Cardiac fibroblast (primary cell): ENCODE measurements at regions not wholly inside any gene's neighbourhood (a gene's known extent, or its start where the extent isn't known, plus 50 kb on each side); places are given as distances from the start of the nearest gene placed in this dataset.

ENCODE experiments used
- DNase-seq, 2 donors: peaks; one replicate each; pipeline versions ENCODE4 v3.0.0 to v3.0.0-alpha.2; 2010; ENCODE audit warnings: low read depth in 2 of 2
- H3K4me3 ChIP-seq, 2 donors: replicated peaks in 1 of 2; 1 replicate in 1 of 2; 2 replicates in 1 of 2; pipeline ENCODE4 v1.5.1; 2011; ENCODE audit warnings: low read depth in 2 of 2, low read length in 2 of 2, mild to moderate bottlenecking in 2 of 2, moderate library complexity in 1 of 2
- TF ChIP-seq, protein P1 (sequence below): IDR thresholded peaks from one replicate; pipeline ENCODE4 v1.5.1; 2011; ENCODE audit warnings: low read depth, mild to moderate bottlenecking, low read length, inconsistent platforms

DNA sequence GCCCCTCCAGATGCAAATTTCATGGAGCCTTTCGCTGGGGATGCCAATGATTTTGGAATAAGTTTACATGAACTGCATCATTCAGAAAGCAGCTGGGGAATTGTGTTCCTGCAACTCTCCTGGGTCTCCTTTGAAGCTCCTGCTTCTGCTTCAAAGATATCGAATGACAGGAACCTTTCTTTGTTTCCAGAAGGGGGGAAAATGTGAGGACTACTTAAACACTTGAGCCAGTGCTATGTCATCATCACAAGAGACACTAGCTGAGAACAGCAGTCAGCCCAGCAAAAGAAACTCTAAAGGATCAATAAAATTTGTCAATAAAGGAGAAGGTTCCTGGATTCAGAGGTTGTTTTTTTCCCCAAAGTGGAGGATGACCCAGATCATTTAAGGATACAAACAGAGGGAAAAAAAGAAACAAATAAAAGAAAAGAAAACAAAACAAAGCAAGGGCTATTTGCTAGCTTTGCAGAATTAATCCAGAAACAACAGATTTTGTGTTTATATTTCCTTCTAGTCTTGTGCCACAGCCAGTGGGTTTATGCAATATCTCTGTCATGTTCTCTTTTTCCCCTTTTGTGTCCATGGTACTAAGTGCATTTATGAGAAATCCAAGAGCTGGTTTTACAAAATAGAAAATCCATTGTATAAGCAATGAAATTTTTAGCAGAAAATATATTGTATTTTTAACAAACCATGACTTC is 463.7 kb downstream of the CDH2 start:
- no peak overlapping the region for H3K4me3 ChIP-seq
- TF ChIP-seq, protein P1, sequence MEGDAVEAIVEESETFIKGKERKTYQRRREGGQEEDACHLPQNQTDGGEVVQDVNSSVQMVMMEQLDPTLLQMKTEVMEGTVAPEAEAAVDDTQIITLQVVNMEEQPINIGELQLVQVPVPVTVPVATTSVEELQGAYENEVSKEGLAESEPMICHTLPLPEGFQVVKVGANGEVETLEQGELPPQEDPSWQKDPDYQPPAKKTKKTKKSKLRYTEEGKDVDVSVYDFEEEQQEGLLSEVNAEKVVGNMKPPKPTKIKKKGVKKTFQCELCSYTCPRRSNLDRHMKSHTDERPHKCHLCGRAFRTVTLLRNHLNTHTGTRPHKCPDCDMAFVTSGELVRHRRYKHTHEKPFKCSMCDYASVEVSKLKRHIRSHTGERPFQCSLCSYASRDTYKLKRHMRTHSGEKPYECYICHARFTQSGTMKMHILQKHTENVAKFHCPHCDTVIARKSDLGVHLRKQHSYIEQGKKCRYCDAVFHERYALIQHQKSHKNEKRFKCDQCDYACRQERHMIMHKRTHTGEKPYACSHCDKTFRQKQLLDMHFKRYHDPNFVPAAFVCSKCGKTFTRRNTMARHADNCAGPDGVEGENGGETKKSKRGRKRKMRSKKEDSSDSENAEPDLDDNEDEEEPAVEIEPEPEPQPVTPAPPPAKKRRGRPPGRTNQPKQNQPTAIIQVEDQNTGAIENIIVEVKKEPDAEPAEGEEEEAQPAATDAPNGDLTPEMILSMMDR, result no peak
- DNase-seq, result peak in 1 of 2 donors; percentile 62

DNA sequence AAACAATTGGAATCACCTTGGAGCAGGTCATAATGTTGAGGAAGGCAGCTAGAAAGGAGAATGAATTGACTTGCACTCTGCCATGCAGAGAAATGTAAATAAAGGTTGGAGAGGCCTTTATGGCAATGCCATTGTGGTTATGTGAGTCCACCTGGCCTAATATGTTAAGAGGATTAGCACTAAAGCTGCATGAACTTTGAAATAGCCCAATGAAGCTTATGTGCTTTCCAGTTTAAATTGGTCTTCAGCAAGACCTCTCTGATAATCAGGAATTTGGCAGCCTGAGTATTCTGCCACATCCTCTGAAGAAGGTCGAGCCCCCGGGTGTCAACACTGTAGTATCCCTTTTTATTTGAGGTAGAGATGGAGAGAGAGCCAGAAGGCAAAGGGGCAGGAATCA is 464.9 kb downstream of the CDH2 start:
- TF ChIP-seq, protein P1, result no peak
- H3K4me3 ChIP-seq, result no peak overlapping the region
- no peak for DNase-seq

DNA sequence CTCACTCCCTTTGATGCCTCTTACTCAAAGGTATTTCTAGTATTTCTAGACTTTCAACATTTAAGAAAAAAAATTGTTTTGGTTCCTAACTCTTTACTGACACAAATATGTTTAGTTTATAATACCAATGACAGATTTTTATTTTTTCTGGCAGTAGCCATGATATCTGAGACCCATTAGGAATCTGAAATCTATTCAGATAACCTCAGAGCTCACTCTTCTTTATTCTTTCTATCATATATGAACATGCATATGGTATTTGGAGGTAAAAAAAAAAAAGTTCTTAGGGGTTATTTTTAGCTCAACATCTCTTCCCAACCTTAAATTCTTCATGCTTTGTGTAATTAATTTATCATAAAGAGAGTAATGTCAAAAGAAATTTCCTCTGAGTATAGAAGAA is 465.5 kb downstream of the CDH2 start:
- TF ChIP-seq, protein P1, result no peak
- no peak overlapping the region for H3K4me3 ChIP-seq
- DNase-seq, result no peak

DNA sequence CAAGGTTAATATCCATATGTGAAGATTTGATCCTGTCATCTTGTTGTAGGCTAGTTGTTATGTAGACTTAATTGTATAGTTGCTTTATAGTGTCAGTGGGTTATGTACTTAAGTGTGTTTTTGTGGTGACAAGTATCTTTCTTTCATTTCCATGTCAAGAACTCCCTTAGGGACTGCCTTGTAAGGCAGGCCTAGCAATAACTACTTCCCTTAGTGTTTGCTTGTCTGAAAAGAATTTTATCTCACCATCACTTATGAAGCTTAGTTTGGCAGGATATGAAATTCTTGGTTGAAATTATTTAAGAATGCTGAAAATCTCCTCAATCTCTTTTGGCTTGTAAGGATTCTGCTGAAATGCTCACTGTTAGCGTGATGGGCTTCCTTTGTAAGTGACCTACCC is 467.6 kb downstream of the CDH2 start:
- no peak for DNase-seq
- TF ChIP-seq, protein P1, result no peak

DNA sequence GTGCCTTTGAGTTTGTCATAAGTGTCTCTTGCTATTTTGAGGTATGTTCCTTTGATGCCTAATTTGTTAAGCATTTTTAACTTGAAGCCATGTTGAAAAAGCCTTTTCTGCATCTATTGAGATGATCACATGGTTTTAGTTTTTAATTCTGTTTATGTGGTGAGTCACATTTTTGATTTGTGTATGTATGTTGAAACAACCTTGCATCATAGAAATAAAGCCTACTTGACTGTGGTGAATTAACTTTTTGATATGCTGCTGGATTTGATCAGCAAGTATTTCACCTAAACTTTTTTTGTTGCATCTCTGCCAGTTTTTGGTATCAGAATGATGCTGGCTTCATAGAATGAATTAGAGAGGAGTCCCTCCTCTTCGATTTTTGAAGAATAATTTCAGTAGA is 469.7 kb downstream of the CDH2 start:
- no peak overlapping the region for H3K4me3 ChIP-seq
- TF ChIP-seq, protein P1, result no peak
- DNase-seq, result peak in 1 of 2 donors; percentile 50

More for the DNA sequence above, 467.6 kb downstream of the CDH2 start:
- H3K4me3 ChIP-seq, result no peak overlapping the region

DNA sequence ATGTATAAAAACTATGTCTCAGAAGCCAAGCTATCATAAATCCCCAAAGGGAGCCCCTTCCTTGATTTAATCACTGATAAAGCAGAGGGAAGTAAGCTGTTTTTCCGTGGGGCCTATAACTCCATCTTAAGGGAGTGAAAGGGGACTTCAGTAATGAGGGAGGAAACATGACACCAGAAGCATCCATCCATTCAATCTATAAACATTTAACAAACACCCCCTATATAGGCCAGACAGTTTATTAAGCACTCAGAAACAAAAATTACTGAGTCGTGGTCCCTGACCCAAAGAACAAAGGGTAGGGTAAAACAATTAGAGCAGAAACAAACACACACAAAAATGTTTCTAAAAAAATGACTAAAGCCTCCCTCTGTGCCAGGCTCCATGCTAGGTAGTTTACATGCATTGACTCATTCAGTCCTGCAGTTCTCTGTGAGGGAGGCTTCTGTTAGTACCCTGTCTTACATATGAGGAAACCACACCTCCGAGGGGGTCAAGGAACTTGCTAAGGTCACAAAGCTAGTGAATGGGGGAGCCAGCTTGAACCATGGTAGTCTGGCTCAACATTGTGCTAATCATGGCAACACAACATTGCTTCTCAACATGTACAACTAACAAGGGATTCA is 472.1 kb downstream of the CDH2 start:
- TF ChIP-seq, protein P1, result no peak
- DNase-seq, result no peak
- H3K4me3 ChIP-seq, result no peak overlapping the region
